Progenitor cell of endocrine pancreas (in vitro differentiated cells): ENCODE measurements at regions not wholly inside any gene's neighbourhood (a gene's known extent, or its start where the extent isn't known, plus 50 kb on each side); places are given as distances from the start of the nearest gene placed in this dataset.

Source experiments
- DNase-seq: peaks from one replicate; pipeline ENCODE4 v3.0.0; 2021; ENCODE audit warnings: low spot score; ENCODE audit not compliant: unreplicated experiment
- H3K27ac Mint-ChIP-seq: 2 replicates; pipeline ENCODE4 v1.8.0; 2021; ENCODE audit warnings: mild to moderate bottlenecking, moderate library complexity, mixed read lengths
- H3K27me3 Mint-ChIP-seq: 2 replicates; pipeline ENCODE4 v1.8.0; 2021; ENCODE audit warnings: mixed read lengths
- H3K36me3 Mint-ChIP-seq: 2 replicates; pipeline ENCODE4 v1.8.0; 2022; ENCODE audit warnings: mixed read lengths; ENCODE audit not compliant: insufficient read depth
- H3K4me1 Mint-ChIP-seq: 2 replicates; pipeline ENCODE4 v1.8.0; 2021; ENCODE audit warnings: low read depth, mixed read lengths
- H3K4me3 Mint-ChIP-seq: 2 replicates; pipeline ENCODE4 v1.8.0; 2021; ENCODE audit warnings: low read depth, mild to moderate bottlenecking, moderate library complexity, mixed read lengths
- H3K9me3 Mint-ChIP-seq: 2 replicates; pipeline ENCODE4 v1.8.0; 2021; ENCODE audit warnings: low read depth, mixed read lengths
- TF ChIP-seq, protein P1 (sequence below): fragments of 200-600 bp; sonication (generic); IDR thresholded peaks from one replicate; pipeline ENCODE4 v1.5.0; 2021; ENCODE audit warnings: antibody characterized with exemption, mild to moderate bottlenecking; ENCODE audit not compliant: unreplicated experiment

DNA sequence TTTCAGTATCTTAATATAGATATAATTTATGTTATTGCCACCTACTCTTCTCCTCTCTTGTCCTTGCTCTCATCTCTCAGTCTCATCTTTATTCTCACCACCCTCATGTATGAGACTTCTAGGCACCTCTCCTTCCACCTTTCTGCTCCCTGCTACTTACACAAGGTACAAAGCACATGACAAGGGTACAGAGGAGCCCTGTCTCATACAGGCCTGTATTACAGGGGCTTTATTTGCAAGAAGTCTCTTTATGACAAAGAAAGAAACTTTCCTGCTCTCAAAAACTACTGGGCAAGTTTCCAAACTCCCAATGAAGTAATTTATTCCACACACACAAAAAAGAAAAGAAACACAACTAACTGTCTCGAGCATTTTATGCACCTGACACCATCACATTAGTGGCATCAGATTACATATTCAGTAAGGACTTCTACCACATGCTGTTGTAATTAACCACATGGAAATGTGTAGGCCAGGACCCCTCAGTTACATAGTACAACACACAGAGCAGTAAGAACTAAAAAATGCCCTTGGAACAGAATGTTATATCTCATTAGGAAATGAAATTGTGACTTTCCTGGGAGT, 253.1 kb downstream of the FZD1 start:
- Mint-ChIP-seq H3K36me3 (no peaks in the 10 kb centered on the region), H3K27me3 (no peaks in the 10 kb centered on the region), H3K27ac (no peak overlapping the region), H3K4me3 (no peak overlapping the region), H3K9me3 (no peaks in the 10 kb centered on the region), H3K4me1 (no peaks in the 10 kb centered on the region)
- TF ChIP-seq, protein P1, sequence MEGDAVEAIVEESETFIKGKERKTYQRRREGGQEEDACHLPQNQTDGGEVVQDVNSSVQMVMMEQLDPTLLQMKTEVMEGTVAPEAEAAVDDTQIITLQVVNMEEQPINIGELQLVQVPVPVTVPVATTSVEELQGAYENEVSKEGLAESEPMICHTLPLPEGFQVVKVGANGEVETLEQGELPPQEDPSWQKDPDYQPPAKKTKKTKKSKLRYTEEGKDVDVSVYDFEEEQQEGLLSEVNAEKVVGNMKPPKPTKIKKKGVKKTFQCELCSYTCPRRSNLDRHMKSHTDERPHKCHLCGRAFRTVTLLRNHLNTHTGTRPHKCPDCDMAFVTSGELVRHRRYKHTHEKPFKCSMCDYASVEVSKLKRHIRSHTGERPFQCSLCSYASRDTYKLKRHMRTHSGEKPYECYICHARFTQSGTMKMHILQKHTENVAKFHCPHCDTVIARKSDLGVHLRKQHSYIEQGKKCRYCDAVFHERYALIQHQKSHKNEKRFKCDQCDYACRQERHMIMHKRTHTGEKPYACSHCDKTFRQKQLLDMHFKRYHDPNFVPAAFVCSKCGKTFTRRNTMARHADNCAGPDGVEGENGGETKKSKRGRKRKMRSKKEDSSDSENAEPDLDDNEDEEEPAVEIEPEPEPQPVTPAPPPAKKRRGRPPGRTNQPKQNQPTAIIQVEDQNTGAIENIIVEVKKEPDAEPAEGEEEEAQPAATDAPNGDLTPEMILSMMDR: no peak
- DNase-seq: no peak

DNA sequence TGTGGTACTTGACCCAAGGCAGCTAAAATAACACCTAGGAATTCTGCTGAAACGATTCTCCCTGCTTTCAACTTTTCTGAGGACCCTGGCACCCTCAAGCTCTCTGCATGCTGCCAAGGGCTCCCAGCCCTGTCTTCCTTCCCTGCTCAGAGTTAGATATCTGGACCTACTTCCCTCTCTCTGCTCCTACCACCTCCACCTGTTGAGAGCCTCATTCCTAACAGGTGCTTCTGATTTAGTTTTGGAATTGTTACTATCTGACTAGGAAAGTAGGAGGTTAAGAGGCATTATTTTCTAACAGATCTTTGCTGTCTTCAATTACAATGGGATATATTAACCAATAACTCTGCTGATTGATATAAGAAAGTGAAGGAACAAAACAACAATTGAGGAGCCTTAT, 253.8 kb downstream of the FZD1 start:
- H3K4me1 Mint-ChIP-seq: no peaks in the 10 kb centered on the region
- H3K4me3 Mint-ChIP-seq: no peak overlapping the region
- no peak for DNase-seq
- H3K9me3 Mint-ChIP-seq: no peaks in the 10 kb centered on the region
- H3K36me3 Mint-ChIP-seq: no peaks in the 10 kb centered on the region
- H3K27ac Mint-ChIP-seq: no peak overlapping the region
- H3K27me3 Mint-ChIP-seq: no peaks in the 10 kb centered on the region
- TF ChIP-seq, protein P1: no peak

DNA sequence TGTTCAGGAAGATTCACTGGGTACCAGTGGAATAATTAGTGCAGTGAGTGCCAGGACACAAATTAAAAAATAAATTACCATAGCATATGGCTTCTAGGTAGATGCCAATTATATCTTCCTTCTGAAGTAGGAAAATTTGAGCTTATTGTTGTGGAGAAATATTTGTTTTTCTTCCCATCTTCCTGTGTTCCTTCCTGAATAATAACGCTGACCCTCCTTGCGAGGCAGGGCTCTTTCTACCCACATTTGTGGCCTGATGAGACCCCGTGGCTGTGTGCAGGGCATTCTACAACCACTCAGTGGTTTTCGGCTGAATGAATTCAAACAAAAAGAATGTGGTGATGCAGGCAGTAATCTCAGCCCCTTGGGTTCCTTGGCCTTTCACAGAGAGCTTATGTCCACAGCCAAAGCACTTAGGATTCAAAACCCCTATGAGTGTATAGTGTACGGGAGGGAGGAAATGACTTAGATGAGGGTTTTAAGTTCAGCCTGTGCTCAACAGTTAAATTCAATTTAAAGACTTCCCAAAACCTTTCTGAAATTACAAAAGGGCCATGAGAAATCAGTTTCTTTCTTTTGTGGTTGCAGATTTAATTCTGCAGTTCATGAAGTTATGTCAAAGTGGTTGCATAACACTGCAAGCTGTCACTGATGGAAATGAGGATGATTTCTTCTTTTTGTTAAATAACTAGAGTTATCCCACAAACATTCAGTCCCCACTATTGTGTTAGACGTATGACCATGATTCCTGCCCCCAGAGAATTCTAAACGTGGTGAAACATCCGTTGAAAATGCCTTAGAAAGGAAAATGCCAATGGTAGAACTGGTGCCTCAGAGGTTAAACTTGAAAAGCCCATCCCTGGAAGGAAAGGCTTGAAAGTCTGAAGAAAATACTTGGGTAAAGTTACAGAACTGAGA, 255.3 kb downstream of the FZD1 start:
- Mint-ChIP-seq H3K27ac (no peak overlapping the region), H3K27me3 (no peaks in the 10 kb centered on the region), H3K9me3 (no peaks in the 10 kb centered on the region), H3K4me3 (no peak overlapping the region), H3K36me3 (no peaks in the 10 kb centered on the region), H3K4me1 (no peaks in the 10 kb centered on the region)
- no peak for DNase-seq
- TF ChIP-seq, protein P1: no peak

DNA sequence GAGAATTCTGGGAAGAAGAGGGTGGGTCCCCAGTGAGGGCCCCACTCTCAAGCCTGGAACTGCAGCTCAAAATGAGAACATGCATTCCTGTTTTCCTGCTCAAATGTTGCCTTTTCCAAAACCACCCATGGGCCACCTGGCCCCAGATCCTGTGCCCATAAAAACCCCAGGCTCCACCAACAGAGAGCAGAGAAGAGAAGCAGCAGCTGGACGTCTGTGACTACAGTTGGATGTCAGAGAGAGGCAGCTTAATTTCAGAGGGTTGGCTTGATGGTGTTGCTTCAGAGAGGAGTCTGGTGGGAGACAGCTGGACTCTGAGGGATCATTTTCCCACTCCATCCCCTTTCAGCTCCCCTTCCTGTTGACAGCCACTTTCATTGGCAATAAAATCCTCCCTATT, 256.4 kb downstream of the FZD1 start:
- Mint-ChIP-seq H3K4me1 (no peaks in the 10 kb centered on the region), H3K36me3 (no peaks in the 10 kb centered on the region), H3K27me3 (no peaks in the 10 kb centered on the region), H3K9me3 (no peaks in the 10 kb centered on the region), H3K4me3 (no peak overlapping the region), H3K27ac (no peak overlapping the region)
- TF ChIP-seq, protein P1: no peak
- DNase-seq: no peak

DNA sequence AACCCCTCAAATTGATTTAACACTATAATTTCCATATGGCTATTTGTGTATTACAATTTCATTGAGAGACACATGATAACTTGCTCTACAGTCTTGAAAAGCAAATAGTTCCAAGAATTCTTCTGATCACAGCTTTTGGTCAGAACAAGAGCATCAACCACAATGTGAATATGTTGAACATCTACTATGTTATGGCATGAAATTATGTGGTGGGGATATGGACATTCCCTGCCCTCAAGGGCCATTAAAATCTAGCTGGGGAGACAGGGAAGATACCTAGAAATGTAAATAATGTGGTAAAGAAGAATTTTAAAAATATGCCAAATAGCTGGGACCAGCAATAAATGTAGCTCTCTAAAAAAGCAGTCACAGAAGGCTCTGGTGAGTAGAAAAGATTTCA, 262.2 kb downstream of the FZD1 start:
- Mint-ChIP-seq H3K27me3 (no peaks in the 10 kb centered on the region), H3K36me3 (peaks cover 1% of the 10 kb centered on the region), H3K27ac (no peak overlapping the region), H3K4me3 (no peak overlapping the region), H3K4me1 (no peaks in the 10 kb centered on the region), H3K9me3 (peaks cover 28% of the 10 kb centered on the region)
- no peak for DNase-seq
- TF ChIP-seq, protein P1: no peak
